Pons (tissue), 1 donor: ENCODE measurements at regions not wholly inside any gene's neighbourhood (a gene's known extent, or its start where the extent isn't known, plus 50 kb on each side); places are given as distances from the start of the nearest gene placed in this dataset.
"Not testable (repeated sequence)": the region's sequence is repeated elsewhere in the genome, so short reads cannot be mapped to it uniquely, and the experiment has no call there.

ENCODE experiments used
- DNase-seq: peaks from one replicate; pipeline ENCODE4 v3.0.0-alpha.2; 2016; ENCODE audit warnings: low spot score

- no peak for DNase-seq
Observed at GRCh38 chr10:106384496-106384895, 780.0 kb downstream of the SORCS1 start.

GRCh38 chr10:106380706-106381105, 783.8 kb downstream of the SORCS1 start:
- no peak for DNase-seq

- DNase-seq, result no peak
Observed at GRCh38 chr10:106378251-106378650, 786.3 kb downstream of the SORCS1 start.

GRCh38 chr10:106370751-106371150, 793.8 kb downstream of the SORCS1 start:
- DNase-seq, result no peak

GRCh38 chr10:106360870-106361269, 803.6 kb downstream of the SORCS1 start:
- DNase-seq, result peak; percentile 58

- DNase-seq, result no peak
Observed at GRCh38 chr10:106355450-106355849, 809.1 kb downstream of the SORCS1 start.

- DNase-seq, result no peak
Observed at GRCh38 chr10:106348933-106349332, 815.6 kb downstream of the SORCS1 start.

GRCh38 chr10:106347547-106347946, 817.0 kb downstream of the SORCS1 start:
- DNase-seq, result no peak

GRCh38 chr10:106343539-106343938, 821.0 kb downstream of the SORCS1 start:
- not testable (repeated sequence) for DNase-seq

- no peak for DNase-seq
Observed at GRCh38 chr10:106341356-106341755, 823.1 kb downstream of the SORCS1 start.

GRCh38 chr10:106338486-106338885, 826.0 kb downstream of the SORCS1 start:
- no peak for DNase-seq

GRCh38 chr10:106336874-106337273, 827.6 kb downstream of the SORCS1 start:
- DNase-seq, result no peak

GRCh38 chr10:106327747-106328146, 836.8 kb downstream of the SORCS1 start:
- no peak for DNase-seq

GRCh38 chr10:106320876-106321275, 843.6 kb downstream of the SORCS1 start:
- no peak for DNase-seq

- no peak for DNase-seq
Observed at GRCh38 chr10:106320078-106320477, 844.4 kb downstream of the SORCS1 start.

GRCh38 chr10:106317554-106317953, 847.0 kb downstream of the SORCS1 start:
- no peak for DNase-seq

GRCh38 chr10:106313041-106313440, 851.5 kb downstream of the SORCS1 start:
- no peak for DNase-seq

- no peak for DNase-seq
Observed at GRCh38 chr10:106312087-106312486, 852.4 kb downstream of the SORCS1 start.

GRCh38 chr10:106311590-106311989, 852.9 kb downstream of the SORCS1 start:
- no peak for DNase-seq

- no peak for DNase-seq
Observed at GRCh38 chr10:106310596-106310995, 853.9 kb downstream of the SORCS1 start.

GRCh38 chr10:106309376-106309775, 855.1 kb downstream of the SORCS1 start:
- DNase-seq, result no peak

- no peak for DNase-seq
Observed at GRCh38 chr10:106308284-106308683, 856.2 kb downstream of the SORCS1 start.

GRCh38 chr10:106304056-106304455, 860.5 kb downstream of the SORCS1 start:
- DNase-seq, result no peak

- no peak for DNase-seq
Observed at GRCh38 chr10:106302961-106303360, 861.5 kb downstream of the SORCS1 start.

- peak; percentile 44 for DNase-seq
Observed at GRCh38 chr10:106301146-106301545, 863.4 kb downstream of the SORCS1 start.
